ENCODE measurements at regions not wholly inside any gene's neighbourhood (a gene's known extent, or its start where the extent isn't known, plus 50 kb on each side); places are given as distances from the start of the nearest gene placed in this dataset.

DNA sequence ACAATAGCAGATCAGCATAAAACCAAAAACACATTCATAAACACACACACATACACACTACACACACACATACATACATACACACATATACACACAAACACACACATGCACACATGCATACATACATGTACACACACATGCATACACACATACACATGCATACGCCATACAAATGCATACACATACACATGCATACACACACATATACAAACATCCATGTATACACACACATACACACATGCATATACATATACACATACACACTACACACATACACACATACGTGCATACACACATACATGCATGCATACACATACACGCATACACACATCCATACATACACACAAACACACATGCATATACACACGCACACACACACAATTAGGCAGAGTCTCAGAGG, 490.1 kb downstream of the TNS1 start:
- Histone ChIP-seq H3K27ac (no peak overlapping the region), H3K27me3 (no peaks in the 10 kb centered on the region), H3K9me3 (no peaks in the 10 kb centered on the region), H3K36me3 (no peaks in the 10 kb centered on the region), H3K4me3 (no peak overlapping the region), H3K4me1 (peaks cover 0 to 14% (median 2%) of the 10 kb centered on the region in 4 donors)
- DNase-seq (no peak), ATAC-seq (ENCODE audit: low FRiP score in 2 of 2) (peak in 1 of 2 donors; percentile 74)
- 67 to 86% methylated on average over 4 of the region's 4 CpGs for WGBS, 2 donors
- TF ChIP-seq POLR2AphosphoS5 (IDR thresholded peaks at IDR 0.05) (no peak), EP300 (IDR thresholded peaks at IDR 0.05) (no peak), POLR2A (IDR thresholded peaks at IDR 0.05) (no peak)
- TF ChIP-seq, protein P1, sequence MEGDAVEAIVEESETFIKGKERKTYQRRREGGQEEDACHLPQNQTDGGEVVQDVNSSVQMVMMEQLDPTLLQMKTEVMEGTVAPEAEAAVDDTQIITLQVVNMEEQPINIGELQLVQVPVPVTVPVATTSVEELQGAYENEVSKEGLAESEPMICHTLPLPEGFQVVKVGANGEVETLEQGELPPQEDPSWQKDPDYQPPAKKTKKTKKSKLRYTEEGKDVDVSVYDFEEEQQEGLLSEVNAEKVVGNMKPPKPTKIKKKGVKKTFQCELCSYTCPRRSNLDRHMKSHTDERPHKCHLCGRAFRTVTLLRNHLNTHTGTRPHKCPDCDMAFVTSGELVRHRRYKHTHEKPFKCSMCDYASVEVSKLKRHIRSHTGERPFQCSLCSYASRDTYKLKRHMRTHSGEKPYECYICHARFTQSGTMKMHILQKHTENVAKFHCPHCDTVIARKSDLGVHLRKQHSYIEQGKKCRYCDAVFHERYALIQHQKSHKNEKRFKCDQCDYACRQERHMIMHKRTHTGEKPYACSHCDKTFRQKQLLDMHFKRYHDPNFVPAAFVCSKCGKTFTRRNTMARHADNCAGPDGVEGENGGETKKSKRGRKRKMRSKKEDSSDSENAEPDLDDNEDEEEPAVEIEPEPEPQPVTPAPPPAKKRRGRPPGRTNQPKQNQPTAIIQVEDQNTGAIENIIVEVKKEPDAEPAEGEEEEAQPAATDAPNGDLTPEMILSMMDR (IDR thresholded peaks at IDR 0.05), result no peak

DNA sequence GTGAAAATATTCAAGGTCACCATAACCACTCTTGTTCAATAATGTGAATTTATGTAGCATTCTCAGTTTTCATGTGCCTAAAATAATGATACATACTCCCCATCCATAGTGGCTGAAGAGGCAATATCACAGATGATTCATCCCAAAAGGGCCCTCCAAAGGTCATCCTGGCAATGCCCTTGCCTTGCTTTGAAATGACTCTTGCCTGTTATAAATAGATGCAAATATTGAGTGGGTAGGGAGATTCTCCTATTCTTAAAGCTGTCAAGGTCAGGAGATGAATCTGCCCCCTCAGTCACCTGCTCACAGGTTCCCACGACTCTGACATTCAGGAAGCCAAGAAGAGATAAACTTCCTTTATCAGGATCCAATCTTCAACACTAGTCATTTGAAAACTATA, 490.5 kb downstream of the TNS1 start:
- ATAC-seq (ENCODE audit: low FRiP score in 2 of 2) (no peak), DNase-seq (no peak)
- Histone ChIP-seq H3K27ac (no peak overlapping the region), H3K4me3 (no peak overlapping the region), H3K4me1 (peaks cover 0 to 14% (median 2%) of the 10 kb centered on the region in 4 donors), H3K36me3 (no peaks in the 10 kb centered on the region), H3K27me3 (no peaks in the 10 kb centered on the region), H3K9me3 (no peaks in the 10 kb centered on the region)
- 53 to 67% methylated on average over 1 of the region's 1 CpG for WGBS, 2 donors
- TF ChIP-seq EP300 (IDR thresholded peaks at IDR 0.05) (no peak), POLR2AphosphoS5 (IDR thresholded peaks at IDR 0.05) (peak in 1 of 2 donors; percentile 39)
- TF ChIP-seq, protein P1 (IDR thresholded peaks at IDR 0.05), result no peak

DNA sequence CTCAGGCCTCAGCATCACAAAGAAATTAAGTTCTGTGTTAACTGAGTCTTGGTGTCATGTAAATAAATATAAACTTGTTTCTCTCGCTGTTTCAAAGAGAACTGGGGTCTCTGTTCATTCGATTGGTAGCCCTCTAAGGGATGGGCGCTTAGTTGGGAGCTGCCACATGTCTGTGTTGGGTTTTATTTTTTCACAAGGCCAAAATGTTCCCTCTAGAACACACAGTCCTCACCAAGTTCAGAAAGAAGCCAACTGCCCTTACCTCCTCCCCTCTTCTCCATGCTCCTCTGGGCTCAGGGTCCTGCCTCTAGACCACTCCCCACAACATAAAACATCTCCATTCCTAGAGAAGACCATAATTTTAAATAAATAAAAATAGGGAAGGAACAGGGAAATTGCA, 490.9 kb downstream of the TNS1 start:
- Histone ChIP-seq H3K27me3 (no peaks in the 10 kb centered on the region), H3K4me3 (no peak overlapping the region), H3K4me1 (peaks cover 0 to 14% (median 2%) of the 10 kb centered on the region in 4 donors), H3K27ac (no peak overlapping the region), H3K36me3 (no peaks in the 10 kb centered on the region), H3K9me3 (no peaks in the 10 kb centered on the region)
- 77 to 95% methylated on average over 3 of the region's 3 CpGs for WGBS, 2 donors
- TF ChIP-seq POLR2A (IDR thresholded peaks at IDR 0.05) (no peak), POLR2AphosphoS5 (IDR thresholded peaks at IDR 0.05) (no peak), EP300 (IDR thresholded peaks at IDR 0.05) (no peak)
- TF ChIP-seq, protein P1 (IDR thresholded peaks at IDR 0.05), result no peak
- no peak for ATAC-seq (ENCODE audit: low FRiP score in 2 of 2)
- DNase-seq, result no peak

DNA sequence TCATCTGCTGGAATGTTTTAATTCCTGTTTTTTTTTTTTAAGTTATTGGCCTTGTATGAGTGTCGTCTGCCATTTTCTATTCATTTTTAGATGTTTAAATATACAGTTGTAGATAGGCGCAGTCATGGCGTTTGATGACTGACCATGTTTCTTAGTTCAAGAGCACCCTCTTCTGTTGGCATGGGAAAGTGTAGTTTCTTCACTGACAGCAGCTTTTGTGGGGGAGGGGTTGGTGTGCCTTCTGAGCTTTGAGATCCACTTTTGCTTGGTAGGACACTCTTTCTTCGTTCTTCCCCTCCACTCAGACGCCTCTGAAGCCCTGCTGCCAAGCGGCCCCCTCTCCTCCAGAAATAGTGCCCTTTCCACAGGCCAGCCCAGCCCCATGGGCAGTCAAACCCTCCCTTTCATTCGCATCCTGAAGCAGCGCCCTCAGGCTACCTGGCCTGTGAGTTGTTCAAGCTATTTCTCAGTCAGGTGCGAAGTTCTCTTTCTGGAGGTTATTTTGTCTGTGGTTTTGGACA, 492.0 kb downstream of the TNS1 start:
- TF ChIP-seq POLR2AphosphoS5 (IDR thresholded peaks at IDR 0.05), result no peak
- no peak for TF ChIP-seq POLR2A (IDR thresholded peaks at IDR 0.05)
- TF ChIP-seq, protein P1 (IDR thresholded peaks at IDR 0.05), result peak; percentile 41 to 67 (median 59)
- TF ChIP-seq EP300 (IDR thresholded peaks at IDR 0.05), result no peak
- WGBS, 2 donors, result 27 to 41% methylated on average over 9 of the region's 9 CpGs
- no peaks in the 10 kb centered on the region for H3K36me3 ChIP-seq
- DNase-seq (peak in 1 of 2 donors; percentile 46), ATAC-seq (ENCODE audit: low FRiP score in 2 of 2) (peak in 1 of 2 donors; percentile 89)
- peaks cover 0 to 14% (median 2%) of the 10 kb centered on the region in 4 donors for H3K4me1 ChIP-seq
- H3K4me3 ChIP-seq, result no peak overlapping the region
- no peaks in the 10 kb centered on the region for H3K27me3 ChIP-seq
- no peaks in the 10 kb centered on the region for H3K9me3 ChIP-seq
- no peak overlapping the region for H3K27ac ChIP-seq

DNA sequence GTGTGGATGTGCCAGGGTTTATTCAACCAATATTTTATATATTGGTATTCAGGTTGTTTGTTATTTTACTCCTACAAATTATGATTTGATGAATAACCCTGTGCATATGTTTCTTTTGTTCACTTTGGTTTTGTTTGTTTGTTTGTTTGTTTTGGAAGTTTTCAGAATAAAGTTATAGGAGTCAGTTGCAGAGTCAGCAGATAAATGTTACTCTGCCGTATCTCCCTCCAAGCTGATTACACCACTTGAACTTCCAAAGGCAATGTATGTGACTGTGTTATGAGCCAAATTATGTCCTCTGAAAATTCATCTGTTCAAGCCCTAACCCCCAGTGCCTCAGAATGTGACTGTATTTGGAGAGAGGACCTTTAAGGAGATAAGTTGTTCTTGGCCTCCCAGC, 497.5 kb downstream of the TNS1 start:
- DNase-seq (no peak), ATAC-seq (ENCODE audit: low FRiP score in 2 of 2) (no peak)
- Histone ChIP-seq H3K4me3 (no peak overlapping the region), H3K36me3 (no peaks in the 10 kb centered on the region), H3K27ac (no peak overlapping the region), H3K9me3 (no peaks in the 10 kb centered on the region), H3K27me3 (no peaks in the 10 kb centered on the region), H3K4me1 (no peaks in the 10 kb centered on the region)
- 92 to 100% methylated on average over 1 of the region's 1 CpG for WGBS, 2 donors
- TF ChIP-seq, protein P1 (IDR thresholded peaks at IDR 0.05), result no peak
- TF ChIP-seq POLR2A (IDR thresholded peaks at IDR 0.05), result no peak
- TF ChIP-seq POLR2AphosphoS5 (IDR thresholded peaks at IDR 0.05), result no peak
- TF ChIP-seq EP300 (IDR thresholded peaks at IDR 0.05), result no peak
